Astrocyte (in vitro differentiated cells and primary cell): ENCODE measurements at regions not wholly inside any gene's neighbourhood (a gene's known extent, or its start where the extent isn't known, plus 50 kb on each side); places are given as distances from the start of the nearest gene placed in this dataset.

ENCODE experiments used
- DNase-seq: peaks from one replicate; pipeline ENCODE4 v3.0.0-alpha.2; 2010; ENCODE audit warnings: low read depth
- FAIRE-seq: peaks from 2 replicates; lab custom pipeline; 2011; peaks lifted over from hg19 to GRCh38; lab: Jason Lieb, UNC
- H2AFZ ChIP-seq: 2 replicates; pipeline ENCODE4 v1.6.0; 2012; ENCODE audit warnings: low read depth, low read length, inconsistent platforms
- H3K27ac ChIP-seq: 2 replicates; pipeline ENCODE4 v1.5.1; 2011; ENCODE audit warnings: low read depth, low read length, inconsistent platforms
- H3K27me3 ChIP-seq: 2 replicates; pipeline ENCODE4 v1.6.0; 2011; ENCODE audit warnings: low read length, inconsistent platforms; ENCODE audit not compliant: insufficient read depth
- H3K36me3 ChIP-seq: 2 replicates; pipeline ENCODE4 v1.5.1; 2011; ENCODE audit warnings: low read length, inconsistent platforms; ENCODE audit not compliant: insufficient read depth
- H3K4me1 ChIP-seq: 2 replicates; pipeline ENCODE4 v1.5.1; 2011; ENCODE audit warnings: low read length, inconsistent platforms; ENCODE audit not compliant: insufficient read depth
- H3K4me2 ChIP-seq: 2 replicates; pipeline ENCODE4 v1.6.0; 2012; ENCODE audit warnings: low read length, inconsistent platforms
- H3K4me3 ChIP-seq: 2 replicates; pipeline ENCODE4 v1.5.1; 2011; ENCODE audit warnings: low read depth, mild to moderate bottlenecking, low read length, inconsistent platforms; ENCODE audit not compliant: insufficient read depth
- H3K79me2 ChIP-seq: 2 replicates; pipeline ENCODE4 v1.6.0; 2012; ENCODE audit warnings: mild to moderate bottlenecking, low read length, inconsistent platforms; ENCODE audit not compliant: insufficient read depth
- H3K9ac ChIP-seq: 2 replicates; pipeline ENCODE4 v1.6.0; 2012; ENCODE audit warnings: mild to moderate bottlenecking, low read length, inconsistent platforms
- H3K9me3 ChIP-seq: 2 replicates; pipeline ENCODE4 v1.5.1; 2012; ENCODE audit warnings: low read depth, mild to moderate bottlenecking, low read length, inconsistent platforms; ENCODE audit not compliant: insufficient read depth
- H4K20me1 ChIP-seq: 2 replicates; pipeline ENCODE4 v1.6.0; 2012; ENCODE audit warnings: low read length, inconsistent platforms; ENCODE audit not compliant: insufficient read depth
- H3K27ac Mint-ChIP-seq: one replicate; pipeline ENCODE4 v1.8.0; 2021; ENCODE audit warnings: mild to moderate bottlenecking, mixed read lengths; ENCODE audit not compliant: unreplicated experiment
- H3K27me3 Mint-ChIP-seq: one replicate; pipeline ENCODE4 v1.8.0; 2021; ENCODE audit warnings: low read depth, mixed read lengths; ENCODE audit not compliant: unreplicated experiment
- H3K36me3 Mint-ChIP-seq: one replicate; pipeline ENCODE4 v1.8.0; 2021; ENCODE audit warnings: low read depth, mixed read lengths; ENCODE audit not compliant: unreplicated experiment
- H3K4me1 Mint-ChIP-seq: one replicate; pipeline ENCODE4 v1.8.0; 2021; ENCODE audit warnings: low read depth, mixed read lengths; ENCODE audit not compliant: unreplicated experiment
- H3K4me3 Mint-ChIP-seq: one replicate; pipeline ENCODE4 v1.8.0; 2021; ENCODE audit warnings: mild to moderate bottlenecking, moderate library complexity, mixed read lengths; ENCODE audit not compliant: unreplicated experiment
- H3K9me3 Mint-ChIP-seq: one replicate; pipeline ENCODE4 v1.8.0; 2021; ENCODE audit warnings: mild to moderate bottlenecking, mixed read lengths; ENCODE audit not compliant: unreplicated experiment
- EZH2 ChIP-seq: IDR thresholded peaks from 2 replicates; pipeline ENCODE4 v1.6.1; 2012; ENCODE audit warnings: mild to moderate bottlenecking, low read length, inconsistent platforms; ENCODE audit not compliant: insufficient read depth
- TF ChIP-seq, protein P1 (sequence below): IDR thresholded peaks from 2 replicates; pipeline ENCODE4 v1.5.1; 2011; ENCODE audit warnings: low read depth, mild to moderate bottlenecking, inconsistent platforms, low read length, moderate library complexity; ENCODE audit not compliant: insufficient read depth

DNA sequence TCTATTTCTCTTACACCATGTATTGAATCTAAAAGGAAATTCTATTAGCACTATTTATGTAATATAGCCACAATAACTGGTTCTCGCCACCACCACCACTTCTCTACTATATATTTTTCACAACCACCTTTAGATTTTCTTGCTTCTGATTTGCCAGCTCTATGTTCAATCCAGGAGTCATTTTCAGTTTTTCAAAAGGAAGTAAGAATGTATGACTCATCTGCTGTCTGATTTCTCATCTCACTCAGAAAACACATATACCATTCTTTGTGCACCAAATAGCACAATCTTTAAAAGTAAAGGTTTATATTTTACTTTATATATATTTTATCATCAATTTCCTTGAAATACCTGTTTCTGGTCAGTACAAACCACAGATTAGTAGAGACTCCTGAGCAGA lies 1127.5 kb downstream of the TAF11L14 start:
- Mint-ChIP-seq H3K27ac (peak overlapping the region; percentile 16), H3K36me3 (no peaks in the 10 kb centered on the region), H3K9me3 (no peaks in the 10 kb centered on the region), H3K4me1 (peaks cover 3% of the 10 kb centered on the region), H3K27me3 (no peaks in the 10 kb centered on the region), H3K4me3 (no peak overlapping the region)
- Histone ChIP-seq H2AFZ (no peak overlapping the region), H3K9ac (no peak overlapping the region), H3K27ac (no peak overlapping the region), H4K20me1 (no peaks in the 10 kb centered on the region), H3K4me1 (no peaks in the 10 kb centered on the region), H3K79me2 (no peaks in the 10 kb centered on the region), H3K4me3 (no peak overlapping the region), H3K36me3 (no peaks in the 10 kb centered on the region), H3K9me3 (no peaks in the 10 kb centered on the region), H3K27me3 (no peaks in the 10 kb centered on the region), H3K4me2 (no peak overlapping the region)
- peak; percentile 6 for DNase-seq
- FAIRE-seq, result no peak
- no peak for TF ChIP-seq EZH2
- TF ChIP-seq, protein P1, sequence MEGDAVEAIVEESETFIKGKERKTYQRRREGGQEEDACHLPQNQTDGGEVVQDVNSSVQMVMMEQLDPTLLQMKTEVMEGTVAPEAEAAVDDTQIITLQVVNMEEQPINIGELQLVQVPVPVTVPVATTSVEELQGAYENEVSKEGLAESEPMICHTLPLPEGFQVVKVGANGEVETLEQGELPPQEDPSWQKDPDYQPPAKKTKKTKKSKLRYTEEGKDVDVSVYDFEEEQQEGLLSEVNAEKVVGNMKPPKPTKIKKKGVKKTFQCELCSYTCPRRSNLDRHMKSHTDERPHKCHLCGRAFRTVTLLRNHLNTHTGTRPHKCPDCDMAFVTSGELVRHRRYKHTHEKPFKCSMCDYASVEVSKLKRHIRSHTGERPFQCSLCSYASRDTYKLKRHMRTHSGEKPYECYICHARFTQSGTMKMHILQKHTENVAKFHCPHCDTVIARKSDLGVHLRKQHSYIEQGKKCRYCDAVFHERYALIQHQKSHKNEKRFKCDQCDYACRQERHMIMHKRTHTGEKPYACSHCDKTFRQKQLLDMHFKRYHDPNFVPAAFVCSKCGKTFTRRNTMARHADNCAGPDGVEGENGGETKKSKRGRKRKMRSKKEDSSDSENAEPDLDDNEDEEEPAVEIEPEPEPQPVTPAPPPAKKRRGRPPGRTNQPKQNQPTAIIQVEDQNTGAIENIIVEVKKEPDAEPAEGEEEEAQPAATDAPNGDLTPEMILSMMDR, result no peak

GRCh38 chr5:18764161-18764560 lies 1129.9 kb downstream of the TAF11L14 start:
- Mint-ChIP-seq H3K36me3 (no peaks in the 10 kb centered on the region), H3K27ac (no peak overlapping the region), H3K4me1 (peaks cover 3% of the 10 kb centered on the region), H3K4me3 (no peak overlapping the region), H3K27me3 (no peaks in the 10 kb centered on the region), H3K9me3 (no peaks in the 10 kb centered on the region)
- H3K4me2 ChIP-seq, result no peak overlapping the region
- TF ChIP-seq EZH2, result no peak
- TF ChIP-seq, protein P1, result no peak
- H3K4me3 ChIP-seq, result no peak overlapping the region
- H3K4me1 ChIP-seq, result no peaks in the 10 kb centered on the region
- no peaks in the 10 kb centered on the region for H3K9me3 ChIP-seq
- H3K27ac ChIP-seq, result no peak overlapping the region
- no peak for FAIRE-seq
- no peaks in the 10 kb centered on the region for H3K27me3 ChIP-seq
- H3K9ac ChIP-seq, result no peak overlapping the region
- H4K20me1 ChIP-seq, result no peaks in the 10 kb centered on the region
- H3K79me2 ChIP-seq, result no peaks in the 10 kb centered on the region
- H3K36me3 ChIP-seq, result no peaks in the 10 kb centered on the region
- no peak for DNase-seq
- H2AFZ ChIP-seq, result no peak overlapping the region

DNA sequence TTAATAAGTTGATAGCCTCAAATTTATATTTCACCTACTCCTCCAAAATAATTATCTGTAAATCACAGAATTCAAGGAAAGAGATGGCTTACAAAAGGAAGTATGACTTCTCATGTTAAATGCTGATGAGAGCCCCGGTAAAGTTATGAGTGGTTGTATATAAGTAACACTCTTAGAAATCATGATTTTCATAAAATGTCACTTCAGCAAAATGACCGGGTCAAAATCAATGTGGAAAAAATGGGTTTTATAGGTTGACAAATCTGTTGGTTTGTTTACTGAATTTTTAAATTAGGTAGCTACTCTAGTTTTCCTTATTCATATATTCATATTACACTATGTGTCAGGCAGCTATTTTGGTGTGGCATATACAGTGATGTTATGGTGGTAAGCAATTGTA lies 1131.0 kb downstream of the TAF11L14 start:
- H3K27me3 Mint-ChIP-seq, result no peaks in the 10 kb centered on the region
- H3K36me3 Mint-ChIP-seq, result no peaks in the 10 kb centered on the region
- no peak overlapping the region for H3K4me2 ChIP-seq
- H4K20me1 ChIP-seq, result no peaks in the 10 kb centered on the region
- no peak overlapping the region for H3K27ac Mint-ChIP-seq
- no peaks in the 10 kb centered on the region for H3K79me2 ChIP-seq
- DNase-seq (no peak), FAIRE-seq (no peak)
- TF ChIP-seq, protein P1, result no peak
- no peak for TF ChIP-seq EZH2
- H3K27ac ChIP-seq, result no peak overlapping the region
- H3K9ac ChIP-seq, result no peak overlapping the region
- no peak overlapping the region for H3K4me3 Mint-ChIP-seq
- no peaks in the 10 kb centered on the region for H3K27me3 ChIP-seq
- no peaks in the 10 kb centered on the region for H3K9me3 Mint-ChIP-seq
- no peak overlapping the region for H2AFZ ChIP-seq
- H3K9me3 ChIP-seq, result no peaks in the 10 kb centered on the region
- H3K4me3 ChIP-seq, result no peak overlapping the region
- H3K4me1 Mint-ChIP-seq, result peaks cover 3% of the 10 kb centered on the region
- no peaks in the 10 kb centered on the region for H3K4me1 ChIP-seq
- H3K36me3 ChIP-seq, result no peaks in the 10 kb centered on the region
